Upper lobe of right lung (tissue), 1 donor: ENCODE measurements at regions not wholly inside any gene's neighbourhood (a gene's known extent, or its start where the extent isn't known, plus 50 kb on each side); places are given as distances from the start of the nearest gene placed in this dataset.

ENCODE experiments used
- ATAC-seq: fragments of 200-7000 bp; cut with Tn5 transposase; one replicate; pipeline ENCODE4 v1.9.1; 2020; ENCODE audit warnings: mild to moderate bottlenecking, moderate library complexity
- DNase-seq: peaks from one replicate; pipeline ENCODE4 v3.0.0-alpha.2; 2020
- H3K27ac ChIP-seq: fragments of 200-600 bp; one replicate; pipeline ENCODE4 v1.8.0; 2022
- H3K27me3 ChIP-seq: fragments of 200-600 bp; one replicate; pipeline ENCODE4 v1.8.0; 2022; ENCODE audit warnings: mild to moderate bottlenecking
- H3K36me3 ChIP-seq: fragments of 200-600 bp; one replicate; pipeline ENCODE4 v1.8.0; 2022
- H3K4me1 ChIP-seq: fragments of 200-600 bp; one replicate; pipeline ENCODE4 v1.8.0; 2022
- H3K4me3 ChIP-seq: fragments of 200-600 bp; one replicate; pipeline ENCODE4 v1.8.0; 2022; ENCODE audit warnings: mild to moderate bottlenecking
- H3K9me3 ChIP-seq: fragments of 200-600 bp; one replicate; pipeline ENCODE4 v1.8.0; 2022
- CTCF ChIP-seq: fragments of 200-600 bp; IDR thresholded peaks from one replicate; pipeline ENCODE4 v1.8.0; 2022; ENCODE audit warnings: antibody characterized with exemption
- intact Hi-C: fragments of 100-400 bp; cut with DNase I; formaldehyde crosslinking; loops from one replicate; pipeline ENCODE4 v1.11.0; 2022
- donor health status: DM: no; HTN: yes; CAD: no; lungs with severe emphysema.

- H3K27me3 ChIP-seq, result no peaks in the 10 kb centered on the region
- H3K9me3 ChIP-seq, result no peaks in the 10 kb centered on the region
- no peaks in the 10 kb centered on the region for H3K36me3 ChIP-seq
- H3K27ac ChIP-seq, result no peak overlapping the region
- intact Hi-C loops, result no loop called here
- ATAC-seq (no peak), DNase-seq (no peak)
- no peaks in the 10 kb centered on the region for H3K4me1 ChIP-seq
- no peak overlapping the region for H3K4me3 ChIP-seq
- TF ChIP-seq CTCF, result no peak
These were observed 486.4 kb downstream of the BCL11B start for GRCh38 chr14:98785578-98785977.

- no peak for TF ChIP-seq CTCF
- Histone ChIP-seq H3K4me3 (no peak overlapping the region), H3K27ac (no peak overlapping the region), H3K36me3 (no peaks in the 10 kb centered on the region), H3K9me3 (no peaks in the 10 kb centered on the region), H3K27me3 (no peaks in the 10 kb centered on the region), H3K4me1 (no peaks in the 10 kb centered on the region)
- no peak for ATAC-seq
- no peak for DNase-seq
- intact Hi-C loops, result no loop called here
These were observed 485.5 kb downstream of the BCL11B start for GRCh38 chr14:98786456-98786855.

- H3K27ac ChIP-seq, result no peak overlapping the region
- intact Hi-C loops, result no loop called here
- no peaks in the 10 kb centered on the region for H3K4me1 ChIP-seq
- no peaks in the 10 kb centered on the region for H3K9me3 ChIP-seq
- DNase-seq, result no peak
- no peak overlapping the region for H3K4me3 ChIP-seq
- no peaks in the 10 kb centered on the region for H3K36me3 ChIP-seq
- no peaks in the 10 kb centered on the region for H3K27me3 ChIP-seq
- no peak for TF ChIP-seq CTCF
- no peak for ATAC-seq
These were observed 480.3 kb downstream of the BCL11B start for GRCh38 chr14:98791661-98792060.

- no peak overlapping the region for H3K27ac ChIP-seq
- ATAC-seq, result no peak
These were observed 479.8 kb downstream of the BCL11B start for GRCh38 chr14:98792171-98792570.

GRCh38 chr14:98798099-98798498 lies 473.9 kb downstream of the BCL11B start:
- Histone ChIP-seq H3K4me3 (no peak overlapping the region), H3K27ac (no peak overlapping the region), H3K4me1 (no peaks in the 10 kb centered on the region), H3K9me3 (no peaks in the 10 kb centered on the region), H3K36me3 (no peaks in the 10 kb centered on the region), H3K27me3 (no peaks in the 10 kb centered on the region)
- ATAC-seq, result no peak
- intact Hi-C loops, result no loop called here
- no peak for DNase-seq
- no peak for TF ChIP-seq CTCF

More at GRCh38 chr14:98792171-98792570, 479.8 kb downstream of the BCL11B start:
- DNase-seq, result no peak
- no peak overlapping the region for H3K4me3 ChIP-seq
- intact Hi-C loops, result no loop called here
- no peaks in the 10 kb centered on the region for H3K27me3 ChIP-seq
- no peaks in the 10 kb centered on the region for H3K9me3 ChIP-seq
- TF ChIP-seq CTCF, result no peak
- no peaks in the 10 kb centered on the region for H3K4me1 ChIP-seq
- no peaks in the 10 kb centered on the region for H3K36me3 ChIP-seq

GRCh38 chr14:98799891-98800290 lies 472.1 kb downstream of the BCL11B start:
- Histone ChIP-seq H3K9me3 (no peaks in the 10 kb centered on the region), H3K4me1 (no peaks in the 10 kb centered on the region), H3K27me3 (no peaks in the 10 kb centered on the region), H3K4me3 (no peak overlapping the region), H3K27ac (no peak overlapping the region), H3K36me3 (no peaks in the 10 kb centered on the region)
- DNase-seq (no peak), ATAC-seq (no peak)
- intact Hi-C loops, result no loop called here
- no peak for TF ChIP-seq CTCF
